ENCODE measurements at regions not wholly inside any gene's neighbourhood (a gene's known extent, or its start where the extent isn't known, plus 50 kb on each side); places are given as distances from the start of the nearest gene placed in this dataset.

- TF ChIP-seq CTCF (IDR thresholded peaks at IDR 0.05; ENCODE audit: control insufficient read depth, insufficient read depth, low read depth, low read length, missing control alignments), result no peak
- DNase-seq (ENCODE audit: low read depth), result no peak
- H3K4me3 ChIP-seq (ENCODE audit: control insufficient read depth, low read depth, low read length), result no peak overlapping the region
Observed at GRCh38 chr12:97805146-97805545, 342.5 kb downstream of the RMST start.

GRCh38 chr12:97813301-97813700 is 350.7 kb downstream of the RMST start:
- H3K4me3 ChIP-seq (ENCODE audit: control insufficient read depth, low read depth, low read length), result no peak overlapping the region
- no peak for DNase-seq (ENCODE audit: low read depth)
- no peak for TF ChIP-seq CTCF (IDR thresholded peaks at IDR 0.05; ENCODE audit: control insufficient read depth, insufficient read depth, low read depth, low read length, missing control alignments)

GRCh38 chr12:97821806-97822205 is 359.2 kb downstream of the RMST start:
- no peak for TF ChIP-seq CTCF (IDR thresholded peaks at IDR 0.05; ENCODE audit: control insufficient read depth, insufficient read depth, low read depth, low read length, missing control alignments)
- no peak overlapping the region for H3K4me3 ChIP-seq (ENCODE audit: control insufficient read depth, low read depth, low read length)
- DNase-seq (ENCODE audit: low read depth), result no peak

- TF ChIP-seq CTCF (IDR thresholded peaks at IDR 0.05; ENCODE audit: control insufficient read depth, insufficient read depth, low read depth, low read length, missing control alignments), result no peak
- H3K4me3 ChIP-seq (ENCODE audit: control insufficient read depth, low read depth, low read length), result no peak overlapping the region
- no peak for DNase-seq (ENCODE audit: low read depth)
Observed at GRCh38 chr12:97835541-97835940, 372.9 kb downstream of the RMST start.

- TF ChIP-seq CTCF (IDR thresholded peaks at IDR 0.05; ENCODE audit: control insufficient read depth, insufficient read depth, low read depth, low read length, missing control alignments), result no peak
- H3K4me3 ChIP-seq (ENCODE audit: control insufficient read depth, low read depth, low read length), result no peak overlapping the region
- no peak for DNase-seq (ENCODE audit: low read depth)
Observed at GRCh38 chr12:97837401-97837800, 374.8 kb downstream of the RMST start.

GRCh38 chr12:97848051-97848450 is 385.4 kb downstream of the RMST start:
- H3K4me3 ChIP-seq (ENCODE audit: control insufficient read depth, low read depth, low read length), result no peak overlapping the region
- no peak for DNase-seq (ENCODE audit: low read depth)
- no peak for TF ChIP-seq CTCF (IDR thresholded peaks at IDR 0.05; ENCODE audit: control insufficient read depth, insufficient read depth, low read depth, low read length, missing control alignments)

- no peak for DNase-seq (ENCODE audit: low read depth)
- no peak overlapping the region for H3K4me3 ChIP-seq (ENCODE audit: control insufficient read depth, low read depth, low read length)
- TF ChIP-seq CTCF (IDR thresholded peaks at IDR 0.05; ENCODE audit: control insufficient read depth, insufficient read depth, low read depth, low read length, missing control alignments), result no peak
Observed at GRCh38 chr12:97854477-97854876, 391.9 kb downstream of the RMST start.
